Posterior cingulate gyrus (tissue), 11 donors: ENCODE measurements at regions not wholly inside any gene's neighbourhood (a gene's known extent, or its start where the extent isn't known, plus 50 kb on each side); places are given as distances from the start of the nearest gene placed in this dataset.

Source experiments
- DNase-seq, 10 donors: peaks; one replicate each; pipeline versions ENCODE4 v3.0.0 to v3.0.0-alpha.2; 2020 to 2021; ENCODE audit warnings: mixed read lengths in 3 of 10
- intact Hi-C: fragments of 100-400 bp; cut with DNase I; formaldehyde crosslinking; loops from one replicate; pipeline ENCODE4 v1.15.1; 2023

DNA sequence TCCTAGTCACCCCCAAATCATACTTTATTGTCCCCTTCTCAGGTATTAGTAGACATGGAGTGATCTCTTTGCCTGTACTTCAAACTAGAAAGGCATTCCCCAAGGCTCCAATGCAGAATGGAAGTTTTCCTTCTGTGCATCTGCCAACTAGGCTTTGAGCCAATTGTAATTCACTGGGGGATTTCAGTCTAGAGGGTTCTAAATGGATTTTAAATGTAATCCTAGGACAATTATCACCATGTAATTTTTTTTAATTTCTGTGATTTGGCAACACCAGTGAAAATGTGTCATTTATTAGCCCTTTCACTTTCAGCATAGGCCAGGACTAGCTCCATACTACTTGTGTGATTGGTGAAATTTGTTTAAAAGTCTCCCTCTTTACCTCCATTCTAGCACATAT is 557.6 kb upstream of the MARCKS start:
- DNase-seq = no peak
- intact Hi-C loops = loop anchor here (10.0 kb wide), 1 partner anchor 555 kb away; the partner anchor contains the start of gene MARCKS

DNA sequence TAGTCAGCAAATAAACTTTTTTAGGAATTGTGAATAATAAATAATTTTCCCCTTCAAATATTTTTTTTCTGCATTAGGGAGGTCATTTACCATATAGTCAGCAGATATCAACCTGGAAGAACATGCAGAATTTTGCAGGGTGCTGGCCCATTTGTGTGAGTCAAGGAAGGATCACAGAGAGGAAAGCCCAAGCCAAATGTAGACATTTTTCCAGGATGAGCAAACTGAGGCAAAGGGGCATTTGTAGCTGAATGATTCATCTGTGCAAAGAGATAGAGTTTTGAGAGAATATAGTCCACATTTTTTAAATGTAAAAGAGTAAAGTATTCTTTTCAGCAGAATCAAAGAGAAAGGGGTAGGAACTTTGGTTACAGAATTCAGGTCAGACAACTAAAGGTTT is 555.5 kb upstream of the MARCKS start:
- intact Hi-C loops = no loop called here
- no peak for DNase-seq

DNA sequence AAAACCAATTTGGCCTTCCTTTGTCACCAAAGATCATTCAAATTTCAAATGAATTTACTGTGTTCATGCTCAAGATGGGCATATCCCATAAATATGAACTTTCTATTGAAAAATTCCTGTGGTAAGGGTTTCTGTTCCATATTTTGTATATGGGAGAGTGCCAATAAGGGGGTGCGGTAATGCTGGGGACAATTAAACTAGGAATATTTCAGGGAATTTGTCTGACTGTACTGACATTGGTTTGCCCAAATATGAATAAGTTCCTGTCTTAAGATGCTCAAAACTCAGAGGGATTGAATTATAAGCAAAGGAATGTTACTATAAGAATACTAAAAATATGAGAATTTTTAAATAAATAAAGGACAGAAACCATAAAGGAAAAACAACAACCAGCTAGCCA is 553.0 kb upstream of the MARCKS start:
- intact Hi-C loops = no loop called here
- DNase-seq = no peak

DNA sequence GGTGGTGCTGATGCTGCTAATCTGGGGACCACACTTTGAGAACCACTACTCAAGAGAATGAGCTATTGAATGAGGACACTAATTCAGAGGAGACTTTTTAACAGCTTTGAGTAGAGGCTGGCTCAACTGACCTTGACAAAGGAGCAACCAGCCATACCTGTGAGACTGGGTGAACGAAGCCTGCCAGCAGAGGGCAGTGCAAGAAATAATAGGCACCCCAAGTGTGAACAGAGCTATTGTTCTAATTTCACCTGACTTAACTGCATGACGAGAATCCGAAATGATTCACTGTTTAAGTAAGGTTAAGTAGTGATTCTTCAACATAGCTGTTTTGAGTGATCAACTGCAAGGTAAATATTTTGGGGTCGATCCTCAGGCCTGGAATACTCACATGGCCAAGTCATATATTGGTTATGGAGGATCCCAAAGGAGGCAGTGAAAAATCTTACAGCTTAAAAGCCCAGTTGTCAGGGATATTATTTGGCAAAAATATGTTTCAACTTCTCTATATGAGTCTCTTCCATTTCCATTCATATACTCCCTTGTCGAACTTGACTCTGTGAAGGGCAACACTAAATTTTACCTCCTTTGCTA is 550.5 kb upstream of the MARCKS start:
- intact Hi-C loops = no loop called here
- DNase-seq = peak in 4 of 10 donors; percentile 16 to 55 (median 36)

DNA sequence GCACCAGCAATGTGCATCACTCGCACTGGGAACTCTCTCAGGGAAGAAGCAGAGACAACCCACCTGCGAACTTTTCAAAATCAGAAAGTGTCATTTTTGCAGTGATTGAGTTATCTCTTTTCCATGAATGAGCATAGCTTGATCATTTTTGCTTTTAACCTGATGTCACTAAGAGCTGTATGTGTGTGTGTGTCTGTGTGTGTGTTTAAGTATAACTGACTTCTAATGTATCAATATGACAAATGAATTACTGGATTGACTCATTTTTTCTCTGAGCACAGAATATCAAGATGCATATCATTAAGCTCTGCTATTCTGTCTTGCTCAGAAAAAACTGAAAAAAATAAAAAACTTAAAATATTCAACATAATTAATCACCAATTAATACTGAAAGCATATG is 548.9 kb upstream of the MARCKS start:
- intact Hi-C loops = no loop called here
- no peak for DNase-seq

DNA sequence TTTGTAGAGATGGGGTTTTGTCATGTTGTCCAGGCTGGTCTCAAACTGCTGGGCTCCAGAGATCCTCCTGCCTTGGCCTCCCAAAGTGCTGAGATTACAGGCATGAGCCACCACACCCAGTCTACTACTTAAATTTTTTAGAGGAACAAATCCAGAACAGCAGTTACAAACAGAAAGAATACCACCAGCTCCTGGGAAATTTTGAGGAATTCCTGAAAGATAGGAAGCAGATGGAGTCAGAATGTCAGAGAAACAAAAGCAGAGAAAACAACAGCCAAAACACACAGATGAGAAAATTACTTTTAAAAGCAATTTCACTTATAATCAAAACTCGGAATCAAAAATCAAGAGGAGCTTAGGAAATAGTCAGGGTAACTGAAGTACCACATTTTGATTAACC is 543.3 kb upstream of the MARCKS start:
- no peak for DNase-seq
- intact Hi-C loops = no loop called here

DNA sequence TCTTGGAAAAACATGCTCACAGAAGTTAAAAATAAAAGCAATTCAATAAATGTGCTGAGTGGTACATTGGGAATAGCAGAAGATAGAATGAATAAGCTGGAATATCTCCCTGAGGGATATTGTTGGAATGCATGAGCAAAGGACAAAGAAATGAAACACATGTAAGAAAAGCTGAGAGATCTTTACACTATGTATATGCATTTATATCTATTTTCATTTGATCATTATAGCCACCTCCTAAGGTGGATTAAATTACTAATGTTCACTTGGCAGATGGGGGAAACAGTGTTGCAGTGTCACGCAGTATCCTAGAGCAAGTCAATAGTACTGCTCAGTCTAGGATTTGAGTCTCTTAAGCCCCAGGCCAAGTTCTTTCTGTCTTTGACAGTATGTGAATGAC is 542.0 kb upstream of the MARCKS start:
- no peak for DNase-seq
- intact Hi-C loops = no loop called here

DNA sequence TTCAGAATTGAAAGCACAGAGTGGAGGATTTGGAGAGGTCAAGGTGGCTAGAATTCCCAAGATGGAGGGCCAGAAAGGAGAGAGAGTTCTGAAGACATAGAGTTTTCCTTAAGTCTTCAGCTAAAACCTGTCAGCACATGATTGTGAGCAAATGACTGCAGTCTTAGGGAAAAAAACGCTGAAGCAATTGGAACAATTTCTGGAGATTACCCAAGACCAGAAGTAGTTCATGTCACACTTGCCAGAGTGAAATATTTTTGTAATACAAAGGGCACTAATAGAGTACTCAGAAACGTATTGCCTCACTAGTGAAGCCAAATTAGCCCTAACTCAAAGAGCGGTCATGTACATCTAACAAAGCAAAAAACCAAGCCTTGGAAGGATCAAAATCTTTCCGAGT is 541.3 kb upstream of the MARCKS start:
- intact Hi-C loops = no loop called here
- no peak for DNase-seq

DNA sequence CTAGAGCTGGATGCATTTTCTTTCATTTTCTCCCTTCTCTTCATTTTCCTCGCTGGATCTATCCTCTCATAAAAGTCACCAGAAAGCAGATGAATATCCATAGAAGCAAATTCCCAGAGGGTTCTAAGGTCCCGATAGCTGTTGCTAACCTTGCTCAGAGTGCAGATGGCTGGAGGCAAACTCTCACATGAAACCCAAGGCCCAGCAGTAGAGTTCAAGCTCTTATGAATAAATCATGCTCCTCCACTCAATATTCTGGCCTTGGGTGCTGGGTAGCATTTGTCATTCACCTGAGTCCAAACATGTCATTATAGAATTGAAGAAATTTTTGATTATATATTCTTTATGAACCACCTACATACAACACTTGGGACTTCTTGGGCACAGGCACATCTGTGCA is 539.7 kb upstream of the MARCKS start:
- intact Hi-C loops = no loop called here
- no peak for DNase-seq

DNA sequence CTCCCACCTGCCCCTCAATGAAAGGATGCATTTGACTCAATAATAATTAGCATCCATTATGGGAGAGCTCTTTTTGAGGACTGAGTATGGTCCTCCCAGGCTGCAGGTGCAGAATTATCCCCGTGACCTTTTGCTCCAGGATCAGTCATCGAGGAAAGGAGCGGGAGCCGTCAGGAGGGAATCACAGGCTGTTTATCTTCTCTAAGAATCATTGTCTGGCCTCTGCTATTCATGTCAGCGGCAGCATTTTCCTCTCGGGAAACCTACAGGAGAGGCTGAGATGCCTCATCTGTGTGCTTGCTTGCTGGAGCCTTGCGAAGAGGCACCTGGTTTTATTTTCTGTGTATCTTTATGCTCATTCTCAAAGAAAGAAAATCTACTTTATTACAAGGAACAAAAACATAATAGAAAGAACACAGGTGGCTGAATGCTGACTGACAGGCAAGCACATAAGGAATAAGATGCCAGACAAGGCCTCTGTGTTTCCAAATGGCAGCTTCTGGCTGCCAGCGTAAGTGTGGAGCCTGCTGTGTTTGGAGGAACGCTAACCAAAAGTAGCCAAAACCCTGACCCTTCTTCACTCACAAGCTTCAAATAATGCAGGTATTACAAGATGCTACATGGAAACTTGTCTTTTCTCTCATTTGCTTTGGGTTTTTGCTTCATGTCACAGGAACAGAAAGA is 539.1 kb upstream of the MARCKS start:
- intact Hi-C loops = no loop called here
- DNase-seq = peak in 2 of 10 donors; percentile 15 to 51

DNA sequence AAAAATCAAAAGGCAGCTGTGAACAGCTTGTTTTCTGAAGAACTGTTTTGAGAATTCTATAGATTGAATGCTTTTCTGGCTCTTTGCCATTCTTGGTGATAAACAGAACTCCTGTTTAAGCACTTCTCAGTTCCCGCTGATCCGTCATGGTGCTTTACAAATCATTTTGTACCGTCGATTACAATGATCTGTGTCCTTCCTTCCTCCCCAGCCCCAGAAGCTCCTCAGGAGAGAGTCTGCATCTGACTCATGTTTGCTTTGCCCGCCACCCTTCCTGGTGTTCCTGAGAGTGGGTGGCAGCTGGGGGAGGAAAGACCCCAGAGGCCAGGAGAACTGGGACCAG is 538.6 kb upstream of the MARCKS start:
- DNase-seq = peak in 1 of 10 donors; percentile 37
- intact Hi-C loops = no loop called here

DNA sequence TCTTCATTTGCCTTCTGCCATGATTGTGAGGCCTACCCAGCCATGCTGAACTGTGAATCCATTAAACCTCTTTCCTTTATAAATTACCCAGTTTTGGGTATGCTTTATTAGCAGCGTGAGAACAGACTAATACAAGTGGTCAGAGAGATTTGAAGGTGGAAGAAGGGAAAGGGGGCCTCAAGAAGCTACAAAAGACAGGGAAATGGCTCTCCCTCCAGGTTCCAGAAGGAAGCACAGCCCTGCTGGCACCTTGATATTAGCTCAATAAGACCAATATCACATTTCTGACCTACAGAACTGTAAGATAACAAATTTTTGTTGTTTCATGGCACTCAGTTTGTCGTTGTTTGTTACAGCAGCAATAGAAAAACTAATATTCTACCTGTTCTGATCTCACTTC is 536.5 kb upstream of the MARCKS start:
- DNase-seq = no peak
- intact Hi-C loops = no loop called here

DNA sequence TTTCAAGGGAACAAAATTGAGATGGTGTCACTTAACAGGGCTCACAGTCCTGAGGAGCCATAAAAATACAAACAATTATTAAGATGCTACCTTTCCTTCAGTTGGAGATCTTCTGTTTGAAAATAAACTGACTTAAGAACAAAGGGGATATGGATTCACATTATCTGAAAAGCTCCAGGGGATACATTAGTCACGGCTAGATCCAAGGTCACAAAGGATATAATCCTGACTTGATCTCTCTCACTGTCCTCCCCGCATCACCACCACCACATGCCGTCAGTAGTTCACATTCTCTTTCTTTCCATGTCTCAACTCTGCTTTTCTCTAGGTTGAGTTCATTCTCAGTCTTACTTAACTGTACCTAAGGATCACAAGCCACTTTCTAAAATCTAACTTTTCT is 530.4 kb upstream of the MARCKS start:
- intact Hi-C loops = no loop called here
- DNase-seq = no peak

DNA sequence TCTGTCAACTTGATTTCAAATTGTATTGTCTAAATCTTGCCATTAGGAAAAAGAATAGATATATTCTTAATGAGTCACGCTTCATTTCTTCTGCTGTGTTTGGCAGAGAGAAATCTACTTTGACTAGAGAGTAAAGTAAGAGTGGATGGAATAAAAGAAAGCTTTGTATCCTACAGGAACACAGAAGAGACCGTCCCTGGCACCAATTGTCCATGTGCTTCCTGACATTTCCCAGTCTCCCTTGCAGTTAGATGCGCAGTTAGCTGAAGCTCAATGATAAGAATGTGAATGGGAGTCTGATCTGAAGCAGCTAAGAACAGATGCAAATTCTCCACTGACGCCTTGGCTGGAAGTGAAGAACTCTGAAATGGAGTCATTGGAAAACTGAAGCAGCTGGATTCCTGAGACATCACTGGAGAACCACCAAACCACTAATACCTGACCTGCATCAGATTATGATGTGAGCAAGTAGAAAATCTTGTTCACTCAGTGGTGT is 528.2 kb upstream of the MARCKS start:
- intact Hi-C loops = no loop called here
- peak in 2 of 10 donors; percentile 18 to 34 for DNase-seq

DNA sequence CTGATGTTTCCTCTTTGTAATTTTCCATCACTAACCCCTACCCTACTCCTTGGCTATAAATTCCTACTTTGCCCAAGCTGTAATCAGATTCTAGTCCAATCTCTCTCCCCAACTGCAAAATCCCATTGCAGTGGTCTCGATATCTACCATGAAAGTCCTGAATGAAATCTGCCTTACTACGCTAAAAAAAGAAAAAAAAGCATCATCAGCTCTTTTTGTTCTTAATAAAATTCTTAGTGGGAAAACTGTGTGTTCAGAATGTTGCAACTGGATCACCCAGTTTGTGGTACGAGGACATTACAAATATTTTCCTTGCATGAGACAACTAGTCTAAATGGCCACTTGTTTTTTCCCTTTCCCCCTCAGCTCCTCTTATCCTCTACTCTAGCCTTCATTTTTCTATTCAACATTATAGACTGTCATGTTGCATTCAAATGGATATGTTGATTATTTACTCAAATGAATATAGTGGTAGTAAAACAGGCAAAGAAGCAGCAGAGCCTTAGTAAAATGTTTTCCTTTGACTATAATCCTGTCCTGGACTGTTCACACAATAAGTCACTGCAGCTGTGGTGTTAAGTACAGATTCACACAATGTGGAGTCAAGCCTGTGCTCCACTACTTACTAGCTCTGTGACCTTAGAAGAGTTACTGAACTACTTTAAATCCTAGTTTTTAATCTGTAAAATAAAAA is 527.1 kb upstream of the MARCKS start:
- intact Hi-C loops = no loop called here
- DNase-seq = no peak

DNA sequence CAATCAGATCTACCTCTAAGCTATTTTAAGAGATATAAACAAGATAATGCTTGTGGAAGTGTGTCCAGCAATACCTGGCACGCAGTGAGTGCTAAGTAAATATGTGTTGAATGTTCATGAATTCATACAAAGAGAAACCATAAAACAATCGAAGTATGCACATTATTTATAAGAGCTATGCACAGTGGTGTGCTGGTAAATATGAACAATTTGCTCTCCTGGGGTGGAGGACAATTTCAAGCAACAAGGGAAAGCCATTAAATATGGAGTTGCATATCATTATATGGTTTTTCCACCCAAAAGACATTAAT is 526.6 kb upstream of the MARCKS start:
- intact Hi-C loops = no loop called here
- no peak for DNase-seq

DNA sequence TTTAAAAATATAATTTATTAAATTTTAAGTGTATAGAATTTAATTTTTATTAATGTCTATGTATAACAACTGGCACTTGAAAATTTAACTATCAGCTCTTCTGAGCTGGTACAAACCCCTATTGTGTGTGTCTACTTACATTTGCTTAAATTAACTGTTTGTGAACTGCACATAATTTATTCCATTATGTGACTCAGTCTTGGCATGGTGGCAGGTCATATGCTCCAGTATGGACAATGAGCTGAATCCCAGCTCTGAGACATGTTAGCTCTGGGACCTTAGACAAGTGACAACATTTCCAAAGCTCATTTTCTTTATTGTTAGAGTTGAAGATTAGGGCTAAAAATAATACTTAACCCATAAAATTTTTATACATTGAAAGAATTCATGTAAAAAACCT is 526.1 kb upstream of the MARCKS start:
- DNase-seq = no peak
- intact Hi-C loops = no loop called here

DNA sequence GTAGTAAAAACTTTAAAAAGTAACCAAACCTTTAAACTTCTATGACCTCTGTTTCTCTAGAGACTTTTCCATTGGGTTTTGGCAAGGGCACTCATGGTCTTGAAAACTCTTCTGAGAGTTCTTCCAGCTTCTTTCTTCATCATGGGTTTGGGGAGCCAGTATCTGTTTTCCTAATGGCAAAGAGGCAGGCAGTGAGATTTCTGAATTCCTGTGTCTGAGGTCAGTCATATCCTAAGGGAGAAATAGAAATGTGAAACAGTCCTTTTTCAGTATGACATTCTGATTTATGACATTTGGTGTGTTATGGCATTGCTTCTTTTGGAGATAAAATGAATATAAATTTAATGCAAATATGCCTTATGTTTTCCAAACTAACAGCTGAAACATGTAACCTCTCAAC is 518.5 kb upstream of the MARCKS start:
- DNase-seq = no peak

DNA sequence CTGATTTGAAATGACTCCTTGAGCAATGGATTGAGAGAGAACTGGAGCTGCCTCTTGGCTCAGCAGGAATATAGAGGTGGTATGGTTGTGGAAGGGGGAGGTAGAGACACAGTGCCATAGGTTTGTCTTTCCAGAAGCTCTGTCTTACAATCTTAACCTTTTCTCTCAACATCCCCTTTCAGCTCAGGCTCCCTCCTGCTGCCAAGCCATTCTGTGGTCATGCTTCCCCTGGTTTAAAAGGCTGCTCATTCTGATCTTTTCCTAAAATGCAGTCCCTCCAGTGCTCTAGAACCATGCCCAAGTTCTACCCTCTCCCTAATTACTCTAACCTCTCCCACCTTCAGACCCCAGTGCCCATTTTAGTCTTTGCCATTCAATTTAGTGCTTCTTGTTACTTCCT is 517.9 kb upstream of the MARCKS start:
- intact Hi-C loops = no loop called here
- DNase-seq = no peak

More for the DNA sequence above, 518.5 kb upstream of the MARCKS start:
- intact Hi-C loops = no loop called here

DNA sequence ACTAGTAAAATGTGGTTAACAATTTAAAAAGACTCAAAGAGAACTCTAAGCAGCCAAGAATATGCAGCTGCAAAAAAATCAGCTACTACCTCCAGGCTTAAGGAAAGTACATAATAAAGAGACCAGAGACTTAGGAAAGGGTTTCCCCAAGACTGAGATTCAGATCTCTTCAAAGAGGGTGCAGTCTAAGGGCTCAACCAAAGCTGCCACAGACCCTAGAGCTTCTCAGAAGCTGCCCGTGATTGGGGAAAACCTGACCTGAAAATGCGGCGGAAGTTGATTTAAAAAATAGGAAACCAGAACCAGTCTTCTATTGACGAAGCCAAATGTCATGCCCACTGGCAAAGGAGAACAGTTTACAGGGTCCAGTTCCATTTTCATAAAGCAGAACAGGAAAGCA is 516.8 kb upstream of the MARCKS start:
- intact Hi-C loops = no loop called here
- DNase-seq = no peak

DNA sequence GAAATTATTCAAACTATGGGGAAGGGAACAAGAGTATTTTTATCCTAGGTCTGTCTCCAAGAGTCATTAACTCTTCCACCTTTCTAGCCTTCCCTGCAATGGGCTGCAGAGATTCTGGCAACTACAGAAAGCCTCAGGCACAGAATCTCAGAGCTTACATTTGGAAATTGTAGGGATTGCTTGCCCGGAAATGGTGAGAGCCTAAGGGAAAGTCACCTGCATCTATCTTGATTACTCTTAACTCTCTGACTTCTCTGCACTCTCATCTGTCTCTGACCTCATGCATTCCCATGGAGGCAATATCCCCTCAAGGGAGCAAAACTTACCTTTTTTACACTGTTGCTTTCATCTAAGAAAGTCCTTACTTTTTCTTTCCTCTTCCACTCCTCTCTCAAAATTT is 513.2 kb upstream of the MARCKS start:
- intact Hi-C loops = no loop called here
- DNase-seq = no peak

DNA sequence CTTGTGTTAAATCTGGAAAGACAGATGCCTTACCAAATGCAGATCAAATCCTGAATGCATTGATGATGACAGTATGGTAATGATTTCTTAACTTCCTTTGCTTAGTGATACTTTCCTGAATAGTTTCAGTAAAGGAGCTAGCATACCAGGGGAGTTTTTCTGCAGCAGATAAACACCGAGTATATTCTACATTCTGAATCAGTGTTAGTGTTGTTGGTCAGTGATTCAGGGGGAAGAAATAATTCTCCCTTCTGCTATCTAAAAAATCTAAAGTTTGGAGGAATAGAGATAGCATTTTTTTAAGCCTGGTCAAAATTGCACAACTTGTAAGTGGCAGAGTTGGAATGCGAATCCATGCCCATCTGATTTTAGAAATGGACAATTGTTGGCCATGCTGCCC is 512.2 kb upstream of the MARCKS start:
- intact Hi-C loops = no loop called here
- DNase-seq = no peak
